Esophagus muscularis mucosa (tissue), 3 donors: ENCODE measurements at regions not wholly inside any gene's neighbourhood (a gene's known extent, or its start where the extent isn't known, plus 50 kb on each side); places are given as distances from the start of the nearest gene placed in this dataset.

Source experiments
- EP300 ChIP-seq: sonication (generic); formaldehyde crosslinking; IDR thresholded peaks from one replicate; pipeline ENCODE4 v1.6.1; 2017; ENCODE audit warnings: antibody characterized with exemption
- POLR2AphosphoS5 ChIP-seq, 2 donors: sonication (generic); formaldehyde crosslinking; IDR thresholded peaks; one replicate each; pipeline ENCODE4 v1.6.1; 2017; ENCODE audit warnings: antibody characterized with exemption in 2 of 2

GRCh38 chr2:195532255-195532627 is 124.8 kb upstream of the SLC39A10 start:
- TF ChIP-seq POLR2AphosphoS5 (IDR thresholded peaks at IDR 0.05) (no peak), EP300 (no peak)
